HAP-1 (cell line): ENCODE measurements at regions not wholly inside any gene's neighbourhood (a gene's known extent, or its start where the extent isn't known, plus 50 kb on each side); places are given as distances from the start of the nearest gene placed in this dataset.
A peak's percentile ranks its signal among the peaks of the same experiment; 100 is the strongest.
"Not testable (repeated sequence)": the region's sequence is repeated elsewhere in the genome, so short reads cannot be mapped to it uniquely, and the experiment has no call there.

ENCODE experiments used
- DNase-seq, 2 experiments: peaks; one replicate each; pipeline ENCODE4 v3.0.0-alpha.2; 2016 to 2020; ENCODE audit warnings: low spot score in 2 of 2
- H3K27me3 ChIP-seq: fragments of 250-450 bp; sonication (Bioruptor Pico); 2 replicates; pipeline ENCODE4 v1.5.1; 2020; ENCODE audit warnings: low read depth, mild to moderate bottlenecking, moderate library complexity
- H3K36me3 ChIP-seq: fragments of 250-450 bp; sonication (Bioruptor Pico); replicated peaks from 2 replicates; pipeline ENCODE4 v1.5.1; 2020; ENCODE audit warnings: mild to moderate bottlenecking
- H3K4me1 ChIP-seq: fragments of 250-450 bp; sonication (Bioruptor Pico); 2 replicates; pipeline ENCODE4 v1.5.1; 2020; ENCODE audit warnings: mild to moderate bottlenecking
- H3K4me3 ChIP-seq: fragments of 250-450 bp; sonication (Bioruptor Pico); 2 replicates; pipeline ENCODE4 v1.5.1; 2020; ENCODE audit warnings: mild to moderate bottlenecking, moderate library complexity
- H3K9me3 ChIP-seq: fragments of 250-450 bp; sonication (Bioruptor Pico); 2 replicates; pipeline ENCODE4 v1.5.1; 2020; ENCODE audit warnings: mild to moderate bottlenecking, moderate library complexity
- in situ Hi-C: fragments of 300-500 bp; cut with MboI; formaldehyde crosslinking; loops from 3 replicates; pipeline ENCODE4 v1.14.3; 2020; ENCODE audit warnings: low sequenced_read_pairs, inconsistent platforms, mixed read lengths

DNA sequence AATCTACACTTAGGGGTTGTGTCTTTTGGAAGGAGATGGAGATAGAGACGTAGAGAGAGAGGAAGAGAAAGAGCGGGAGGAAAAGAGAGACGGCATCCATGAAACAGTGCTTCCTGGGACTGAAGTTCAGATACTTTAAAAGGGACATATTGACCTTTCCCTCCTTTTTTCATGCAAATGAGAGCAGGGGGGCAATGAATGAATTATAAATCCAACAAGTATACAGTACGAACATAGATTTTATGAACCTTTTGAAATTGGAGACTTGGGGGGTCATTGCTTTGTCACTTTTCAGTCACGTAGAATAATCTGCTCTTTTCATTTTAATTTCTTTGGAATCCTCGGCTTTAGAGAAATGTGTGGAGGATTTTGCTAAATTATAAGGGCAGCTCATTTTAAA lies 364.2 kb downstream of the MAT2B start:
- H3K27me3 ChIP-seq: no peaks in the 10 kb centered on the region
- H3K4me1 ChIP-seq: peaks cover 23% of the 10 kb centered on the region
- in situ Hi-C loops: no loop called here
- no peak overlapping the region for H3K4me3 ChIP-seq
- H3K36me3 ChIP-seq: no peaks in the 10 kb centered on the region
- no peaks in the 10 kb centered on the region for H3K9me3 ChIP-seq
- DNase-seq: peak; percentile 41 to 92

DNA sequence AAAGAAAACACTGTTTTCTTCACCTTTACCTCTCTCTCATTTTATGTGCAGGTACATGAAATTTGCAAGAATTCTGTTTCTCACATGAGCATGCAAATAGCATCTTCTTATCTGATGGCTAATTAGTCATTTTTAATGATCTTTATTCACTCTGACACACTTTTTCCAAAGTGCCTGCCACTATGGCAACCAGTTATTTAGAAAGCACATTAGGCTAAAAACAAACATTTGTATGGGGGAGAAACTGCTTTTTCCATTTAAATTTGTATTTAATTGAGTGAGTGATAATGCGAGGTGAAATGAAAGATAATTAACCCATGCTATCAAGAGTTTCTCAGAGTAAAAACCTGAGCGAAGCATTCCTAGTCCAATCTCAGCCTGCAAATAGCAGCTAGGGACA lies 365.0 kb downstream of the MAT2B start:
- Histone ChIP-seq H3K4me3 (no peak overlapping the region), H3K36me3 (no peaks in the 10 kb centered on the region), H3K9me3 (no peaks in the 10 kb centered on the region), H3K27me3 (no peaks in the 10 kb centered on the region), H3K4me1 (peaks cover 23% of the 10 kb centered on the region)
- DNase-seq: peak in 1 of 2 experiments; percentile 39
- in situ Hi-C loops: no loop called here

DNA sequence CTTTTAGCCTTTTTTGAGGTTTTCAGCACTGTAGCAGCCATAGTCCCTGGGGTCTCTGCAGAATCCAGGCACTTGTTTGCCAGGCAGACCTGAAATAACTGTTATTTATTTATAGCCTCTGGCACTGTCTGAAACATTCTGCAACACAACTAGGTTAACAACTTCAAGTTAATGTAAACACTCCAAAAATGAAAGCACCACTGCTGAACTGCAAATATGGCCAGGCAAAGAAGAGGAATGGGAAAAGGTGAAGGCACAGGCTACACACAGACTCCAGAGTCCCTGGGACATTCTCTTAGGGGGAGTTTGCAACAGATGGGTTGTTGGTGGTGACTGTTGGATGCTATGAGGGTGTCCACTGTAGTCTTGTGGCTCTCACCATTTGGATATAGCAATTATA lies 369.0 kb downstream of the MAT2B start:
- H3K4me1 ChIP-seq: peaks cover 14% of the 10 kb centered on the region
- in situ Hi-C loops: no loop called here
- DNase-seq: no peak
- no peaks in the 10 kb centered on the region for H3K9me3 ChIP-seq
- no peaks in the 10 kb centered on the region for H3K27me3 ChIP-seq
- H3K36me3 ChIP-seq: no peaks in the 10 kb centered on the region
- H3K4me3 ChIP-seq: no peak overlapping the region

DNA sequence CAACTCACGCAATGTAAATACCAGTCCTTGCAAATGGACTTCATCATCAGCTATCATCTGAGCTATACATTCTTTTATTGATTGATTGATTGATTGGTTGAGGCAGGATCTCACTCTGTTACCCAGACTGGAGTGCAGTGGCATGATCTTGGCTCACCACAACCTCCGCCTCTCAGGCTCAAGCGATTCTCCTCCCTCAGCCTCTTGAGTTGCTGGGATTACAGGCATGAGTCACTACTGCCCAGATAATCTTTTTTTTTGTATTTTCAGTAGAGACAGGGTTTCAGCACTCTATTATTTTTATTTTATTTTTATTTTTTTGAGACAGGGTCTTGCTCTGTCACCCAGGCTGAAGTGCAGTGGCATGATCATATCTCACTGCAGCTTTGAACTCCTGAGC lies 369.5 kb downstream of the MAT2B start:
- H3K4me1 ChIP-seq: peaks cover 14% of the 10 kb centered on the region
- H3K9me3 ChIP-seq, H3K36me3 ChIP-seq, in situ Hi-C loops, DNase-seq, H3K27me3 ChIP-seq, H3K4me3 ChIP-seq: not testable (repeated sequence)

DNA sequence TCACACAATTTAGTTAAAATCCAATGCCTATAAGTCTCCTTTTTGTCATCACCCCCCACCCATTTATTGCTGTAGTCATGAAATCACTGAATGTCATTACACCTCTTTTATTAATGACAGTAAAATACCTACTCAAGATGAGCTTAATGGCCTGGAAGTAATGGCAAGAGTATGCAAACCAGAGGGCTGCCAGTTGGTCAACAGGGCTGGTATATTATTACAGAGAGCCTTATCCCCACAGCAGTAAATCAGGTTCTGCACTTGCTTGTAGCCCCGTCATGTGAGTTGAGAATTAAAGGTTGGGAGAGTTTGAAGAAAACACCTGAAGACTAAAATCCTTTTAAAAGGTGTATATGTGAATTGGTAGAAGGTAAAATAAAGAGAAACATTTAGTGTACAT lies 372.4 kb downstream of the MAT2B start:
- no peak for DNase-seq
- Histone ChIP-seq H3K9me3 (no peaks in the 10 kb centered on the region), H3K36me3 (no peaks in the 10 kb centered on the region), H3K4me3 (no peak overlapping the region), H3K27me3 (no peaks in the 10 kb centered on the region), H3K4me1 (peaks cover 3% of the 10 kb centered on the region; the same call in 1 of the 2 replicates)
- in situ Hi-C loops: no loop called here

DNA sequence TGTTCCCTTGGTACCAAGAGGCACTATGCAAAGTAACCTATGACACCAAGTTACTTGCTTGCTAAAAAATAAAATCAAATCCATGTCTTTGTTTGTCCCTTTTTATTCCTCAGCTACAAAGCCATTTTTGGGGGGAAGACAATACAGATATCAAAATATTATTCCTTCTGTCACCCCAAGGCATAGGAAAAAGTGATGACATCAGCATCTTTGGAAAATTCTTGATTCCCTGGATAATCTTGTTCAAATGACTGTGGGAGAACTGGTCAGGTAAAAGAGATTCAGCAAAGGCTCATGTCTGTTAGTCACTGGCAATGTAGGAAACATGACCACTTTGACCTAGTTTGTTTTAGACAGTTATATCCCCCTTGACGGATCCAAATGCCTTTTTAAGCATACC lies 373.1 kb downstream of the MAT2B start:
- no peaks in the 10 kb centered on the region for H3K27me3 ChIP-seq
- no peak for DNase-seq
- no peaks in the 10 kb centered on the region for H3K36me3 ChIP-seq
- H3K9me3 ChIP-seq: no peaks in the 10 kb centered on the region; the same call in 1 of the 2 replicates
- in situ Hi-C loops: no loop called here
- H3K4me3 ChIP-seq: no peak overlapping the region
- peaks cover 3% of the 10 kb centered on the region; the same call in 1 of the 2 replicates for H3K4me1 ChIP-seq

DNA sequence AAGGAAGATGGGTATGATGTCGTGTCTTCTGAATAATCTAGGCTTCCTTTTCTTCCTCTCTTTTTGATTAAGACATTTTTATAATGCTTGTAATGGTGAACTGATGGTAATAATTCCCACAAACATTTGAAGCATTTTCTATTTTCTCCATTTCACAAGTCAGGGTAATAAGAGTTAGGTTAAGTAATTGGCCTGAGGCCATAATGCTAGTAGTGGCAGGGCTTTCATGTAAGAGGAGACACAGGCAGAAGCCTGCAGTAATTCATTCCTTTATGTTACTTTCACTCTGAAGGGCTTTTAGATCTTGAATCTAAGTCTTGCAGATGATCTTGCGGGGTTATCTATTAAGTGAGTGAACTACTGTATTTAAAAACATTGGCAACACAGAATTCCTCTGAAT lies 374.9 kb downstream of the MAT2B start:
- no peaks in the 10 kb centered on the region; the same call in 1 of the 2 replicates for H3K9me3 ChIP-seq
- DNase-seq: no peak
- no peaks in the 10 kb centered on the region for H3K36me3 ChIP-seq
- H3K27me3 ChIP-seq: no peaks in the 10 kb centered on the region
- no peak overlapping the region for H3K4me3 ChIP-seq
- peaks cover 12% of the 10 kb centered on the region for H3K4me1 ChIP-seq
- in situ Hi-C loops: no loop called here

DNA sequence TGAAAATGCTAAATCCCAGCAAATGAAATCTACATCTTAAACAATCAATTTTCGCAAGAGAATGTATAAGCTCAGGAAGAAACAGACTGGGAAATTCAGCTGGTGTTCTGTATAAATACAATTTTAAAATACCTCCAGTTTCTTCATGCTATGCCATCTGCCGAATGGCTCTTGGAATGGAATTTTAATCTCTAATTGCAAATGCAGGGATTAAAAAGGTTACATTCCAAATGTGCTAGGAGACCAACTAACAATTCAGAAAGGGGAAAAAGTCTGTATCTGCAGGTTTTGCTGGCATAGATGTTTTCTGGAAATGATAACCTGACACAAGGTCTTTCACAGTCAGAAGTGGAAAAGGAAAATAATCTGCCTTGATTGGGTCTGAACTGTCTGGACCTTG lies 379.7 kb downstream of the MAT2B start:
- no peaks in the 10 kb centered on the region; the same call in 1 of the 2 replicates for H3K9me3 ChIP-seq
- H3K4me1 ChIP-seq: peaks cover 27% of the 10 kb centered on the region
- H3K27me3 ChIP-seq: no peaks in the 10 kb centered on the region
- DNase-seq: peak in 1 of 2 experiments; percentile 81
- no peak overlapping the region for H3K4me3 ChIP-seq
- no peaks in the 10 kb centered on the region for H3K36me3 ChIP-seq
- in situ Hi-C loops: no loop called here

DNA sequence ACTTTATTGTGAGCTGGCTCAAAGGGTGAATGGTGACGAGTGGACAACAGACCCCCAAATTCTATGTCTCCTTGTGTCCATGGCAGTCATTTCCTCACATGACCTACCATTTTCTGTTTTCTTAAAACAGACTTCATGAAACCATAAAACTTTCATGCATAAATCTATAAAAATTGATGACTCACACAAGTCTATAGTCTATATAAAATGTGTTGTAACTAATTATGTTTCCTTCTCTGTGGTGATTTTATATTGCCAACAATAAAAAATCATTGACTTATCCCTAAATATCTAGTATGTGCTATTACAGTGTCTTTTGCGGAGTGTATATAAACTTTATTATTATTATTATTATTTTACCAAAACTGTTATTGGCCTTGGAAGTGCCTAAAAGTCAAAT lies 382.4 kb downstream of the MAT2B start:
- H3K36me3 ChIP-seq: no peaks in the 10 kb centered on the region
- H3K27me3 ChIP-seq: no peaks in the 10 kb centered on the region
- in situ Hi-C loops: no loop called here
- no peaks in the 10 kb centered on the region; the same call in 1 of the 2 replicates for H3K9me3 ChIP-seq
- H3K4me1 ChIP-seq: peaks cover 27% of the 10 kb centered on the region
- no peak for DNase-seq
- no peak overlapping the region for H3K4me3 ChIP-seq

DNA sequence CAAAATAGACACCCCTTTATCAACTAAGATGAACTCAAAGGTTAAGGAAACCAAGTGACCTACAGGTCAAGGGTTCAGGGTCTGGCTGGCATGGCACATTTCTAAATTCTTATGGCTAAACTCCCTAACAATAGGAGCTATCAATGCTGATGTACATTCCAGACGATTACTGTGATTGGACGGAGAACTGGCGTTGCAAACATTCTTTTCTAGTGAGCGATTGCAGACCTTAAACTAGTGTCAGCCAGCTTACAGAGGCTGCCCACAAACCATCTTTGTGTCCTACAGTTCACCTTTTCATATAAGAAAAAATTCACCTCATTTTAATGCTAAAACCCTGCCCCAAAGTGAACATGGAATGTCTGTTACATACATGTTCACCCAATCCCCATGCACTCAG lies 382.9 kb downstream of the MAT2B start:
- Histone ChIP-seq H3K36me3 (no peaks in the 10 kb centered on the region), H3K4me3 (no peak overlapping the region), H3K27me3 (no peaks in the 10 kb centered on the region), H3K9me3 (no peaks in the 10 kb centered on the region), H3K4me1 (peaks cover 27% of the 10 kb centered on the region)
- in situ Hi-C loops: no loop called here
- no peak for DNase-seq

DNA sequence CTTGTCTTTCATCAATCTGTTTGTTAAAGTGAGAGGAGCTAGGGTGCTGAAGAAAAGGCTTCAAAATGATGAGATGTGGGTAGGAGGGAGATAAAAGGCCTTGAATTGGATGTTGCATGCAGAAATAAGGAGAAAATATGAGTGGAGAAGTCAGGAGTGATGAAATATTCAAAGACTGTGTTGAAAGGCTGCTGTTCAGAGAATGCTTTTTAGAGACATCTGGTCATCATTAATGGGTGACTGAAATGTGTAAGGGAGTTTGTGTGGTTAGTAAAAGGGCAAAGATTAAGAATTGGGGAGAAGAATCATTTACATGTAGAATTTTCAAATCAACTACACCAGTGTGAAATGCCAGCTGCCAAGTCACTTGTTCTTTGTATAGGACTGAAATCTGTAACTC lies 383.9 kb downstream of the MAT2B start:
- H3K9me3 ChIP-seq: no peaks in the 10 kb centered on the region
- no peaks in the 10 kb centered on the region for H3K27me3 ChIP-seq
- DNase-seq: no peak
- in situ Hi-C loops: no loop called here
- H3K4me1 ChIP-seq: peaks cover 27% of the 10 kb centered on the region
- H3K4me3 ChIP-seq: no peak overlapping the region
- no peaks in the 10 kb centered on the region for H3K36me3 ChIP-seq

DNA sequence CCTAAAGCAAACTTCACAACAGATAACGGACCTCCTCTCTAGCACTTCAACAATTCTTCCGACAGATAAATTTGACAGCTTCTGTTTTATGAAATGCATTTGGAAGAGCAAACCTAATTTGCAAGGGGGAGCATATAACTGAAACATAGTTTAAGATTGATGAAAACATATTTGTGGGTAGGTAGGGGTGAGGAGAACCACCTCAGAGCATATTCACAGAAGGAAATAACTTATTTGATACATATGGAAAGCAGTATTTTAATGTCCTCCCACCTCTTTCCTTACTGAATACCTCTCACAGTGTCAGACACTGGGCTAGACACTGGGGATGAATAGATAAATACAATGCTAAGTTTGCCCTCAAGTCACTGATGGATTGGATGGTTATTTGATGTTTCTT lies 384.8 kb downstream of the MAT2B start:
- Histone ChIP-seq H3K4me3 (no peak overlapping the region), H3K4me1 (peaks cover 18% of the 10 kb centered on the region), H3K36me3 (no peaks in the 10 kb centered on the region), H3K27me3 (no peaks in the 10 kb centered on the region), H3K9me3 (no peaks in the 10 kb centered on the region)
- DNase-seq: no peak
- in situ Hi-C loops: no loop called here

DNA sequence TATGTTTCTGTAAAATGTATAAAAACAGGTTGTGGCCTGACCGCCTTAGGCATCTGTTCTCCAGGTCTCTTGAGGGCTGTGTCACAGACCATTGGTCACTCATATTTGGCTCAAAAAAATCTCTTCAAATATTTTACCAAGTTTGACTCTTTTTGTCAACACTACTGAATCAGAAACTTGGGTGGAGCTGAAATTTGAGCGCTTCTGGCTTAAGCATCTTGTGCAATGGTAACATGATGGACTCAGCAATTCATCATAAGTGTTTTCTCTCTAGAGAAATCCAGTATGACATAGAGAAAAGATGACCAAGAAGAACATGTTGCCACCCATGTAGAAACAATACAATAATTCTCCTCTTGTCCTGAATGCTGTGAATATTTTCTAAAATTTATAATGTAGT lies 387.9 kb downstream of the MAT2B start:
- Histone ChIP-seq H3K4me1 (peaks cover 14% of the 10 kb centered on the region), H3K36me3 (no peaks in the 10 kb centered on the region), H3K27me3 (no peaks in the 10 kb centered on the region), H3K4me3 (no peak overlapping the region), H3K9me3 (no peaks in the 10 kb centered on the region)
- DNase-seq: no peak
- in situ Hi-C loops: no loop called here

DNA sequence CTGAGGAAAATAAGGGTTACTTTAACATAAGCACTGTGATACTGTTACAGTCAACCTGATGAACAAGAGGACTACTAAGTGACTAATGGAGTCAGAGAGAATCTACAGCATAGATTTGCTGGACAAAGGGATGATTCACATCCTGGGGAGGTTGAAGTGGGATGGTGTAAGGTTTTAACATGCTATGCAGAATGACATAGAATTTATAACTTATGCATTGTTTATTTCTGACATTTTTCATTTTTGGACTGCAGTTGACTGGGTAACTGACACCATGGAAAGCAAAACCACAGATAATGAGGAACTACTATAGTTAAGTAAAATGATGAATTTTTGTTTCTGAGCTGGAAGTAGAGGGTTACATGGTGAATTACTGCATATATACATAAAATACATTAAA lies 389.2 kb downstream of the MAT2B start:
- Histone ChIP-seq H3K27me3 (no peaks in the 10 kb centered on the region), H3K4me3 (no peak overlapping the region), H3K4me1 (peaks cover 20% of the 10 kb centered on the region), H3K36me3 (no peaks in the 10 kb centered on the region), H3K9me3 (no peaks in the 10 kb centered on the region)
- no peak for DNase-seq
- in situ Hi-C loops: no loop called here

DNA sequence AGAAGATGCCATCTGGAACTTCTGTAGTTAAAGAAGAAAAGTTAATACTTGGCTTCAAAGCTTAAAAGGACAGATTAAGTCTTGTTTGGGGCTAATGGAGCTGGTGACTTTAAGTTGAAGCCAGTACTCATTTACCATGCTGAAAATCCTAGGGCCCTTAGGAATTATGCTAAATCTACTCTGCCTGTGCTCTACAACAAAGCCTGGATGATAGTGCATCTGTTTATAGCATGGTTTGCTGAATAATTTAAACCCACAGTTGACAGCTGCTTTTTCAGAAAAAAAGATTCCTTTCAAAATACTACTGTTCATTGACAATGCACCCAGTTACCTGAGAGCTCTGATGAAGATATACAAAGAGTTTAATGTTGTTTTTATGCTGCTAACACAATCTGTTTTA lies 393.5 kb downstream of the MAT2B start:
- H3K4me1 ChIP-seq: peaks cover 20% of the 10 kb centered on the region
- peak in 1 of 2 experiments; percentile 26 for DNase-seq
- no peaks in the 10 kb centered on the region for H3K36me3 ChIP-seq
- no peaks in the 10 kb centered on the region for H3K27me3 ChIP-seq
- H3K4me3 ChIP-seq: no peak overlapping the region
- no peaks in the 10 kb centered on the region for H3K9me3 ChIP-seq
- in situ Hi-C loops: no loop called here
